Panc1 (cell line): ENCODE measurements at regions not wholly inside any gene's neighbourhood (a gene's known extent, or its start where the extent isn't known, plus 50 kb on each side); places are given as distances from the start of the nearest gene placed in this dataset.

Source experiments
- CTCF ChIP-seq: fragments of 450-650 bp; IDR thresholded peaks from 2 replicates; pipeline ENCODE4 v1.5.1; 2017; ENCODE audit warnings: mild to moderate bottlenecking
- POLR2AphosphoS5 ChIP-seq: IDR thresholded peaks from 2 replicates; pipeline ENCODE4 v1.6.1; 2012; ENCODE audit warnings: mild to moderate bottlenecking, low read depth, low read length, moderate library complexity

- TF ChIP-seq CTCF: no peak
- TF ChIP-seq POLR2AphosphoS5: no peak
Measured at GRCh38 chr11:93072229-93072914, 102.9 kb downstream of the MTNR1B start.
